B cell (primary cell): ENCODE measurements at regions not wholly inside any gene's neighbourhood (a gene's known extent, or its start where the extent isn't known, plus 50 kb on each side); places are given as distances from the start of the nearest gene placed in this dataset.

Source experiments
- ATAC-seq: fragments of 200-7000 bp; cut with Tn5 transposase; one replicate; pipeline ENCODE4 v1.10.0; 2021; ENCODE audit warnings: low read depth, mild to moderate bottlenecking, moderate number of reproducible peaks, moderate library complexity
- CTCF ChIA-PET: fragments of 350-600 bp; sonication (Branson Sonifier 250); formaldehyde crosslinking; loops from one replicate; lab custom pipeline; 2021; ENCODE audit warnings: antibody characterized with exemption, inconsistent platforms; lab: Charles Lee
- POLR2A ChIA-PET: fragments of 350-600 bp; sonication (Branson Sonifier 250); formaldehyde crosslinking; loops from one replicate; lab custom pipeline; 2021; ENCODE audit warnings: antibody characterized with exemption; lab: Charles Lee
- DNase-seq: peaks from one replicate; pipeline ENCODE4 v3.0.0; 2013
- H2AFZ ChIP-seq: 2 replicates; pipeline ENCODE4 v1.6.1; 2012; ENCODE audit warnings: mild to moderate bottlenecking, low read depth, low read length; ENCODE audit not compliant: insufficient read depth, poor library complexity, severe bottlenecking
- H3K27ac ChIP-seq, 2 donors: 1 replicate in 1 of 2; 2 replicates in 1 of 2; pipeline ENCODE4 v1.5.1; 2012 to 2013; ENCODE audit warnings: low read length in 2 of 2, mild to moderate bottlenecking in 2 of 2, moderate library complexity in 1 of 2
- H3K27me3 ChIP-seq, 4 experiments: fragments of 200-600 bp in 1 of 4; sonication (generic) in 1 of 4; replicated peaks in 1 of 4; 1 replicate in 2 of 4; 2 replicates in 2 of 4; pipeline versions ENCODE4 v1.6.1 to v1.7.0; 2013 to 2016; ENCODE audit warnings: low read length in 3 of 4, mild to moderate bottlenecking in 2 of 4, mixed read lengths in 1 of 4, moderate library complexity in 1 of 4; ENCODE audit not compliant: insufficient read depth in 4 of 4, control insufficient read depth in 3 of 4; ENCODE audit errors: control extremely low read depth in 1 of 4
- H3K36me3 ChIP-seq, 2 experiments: replicated peaks in 1 of 2; 1 replicate in 1 of 2; 2 replicates in 1 of 2; pipeline versions ENCODE4 v1.6.1 to v1.7.1; 2013; ENCODE audit warnings: low read length in 1 of 2; ENCODE audit not compliant: insufficient read depth in 2 of 2, control insufficient read depth in 1 of 2; ENCODE audit errors: control extremely low read depth in 1 of 2, extremely low read depth in 1 of 2
- H3K4me1 ChIP-seq, 2 donors: fragments of 200-600 bp in 1 of 2; sonication (generic) in 1 of 2; 1 replicate in 1 of 2; 2 replicates in 1 of 2; pipeline versions ENCODE4 v1.5.1 to v1.6.1; 2013 to 2017; ENCODE audit warnings: low read length in 2 of 2; ENCODE audit not compliant: control insufficient read depth in 2 of 2, insufficient read depth in 2 of 2
- H3K4me2 ChIP-seq: replicated peaks from 2 replicates; pipeline ENCODE3; 2012; ENCODE audit warnings: mild to moderate bottlenecking, low read depth, low read length; ENCODE audit not compliant: poor library complexity, severe bottlenecking
- H3K4me3 ChIP-seq, 5 experiments: fragments of 200-600 bp in 1 of 5; sonication (generic) in 1 of 5; 1 replicate in 3 of 5; 2 replicates in 2 of 5; pipeline versions ENCODE4 v1.5.1 to v1.7.0; 2011 to 2016; ENCODE audit warnings: low read length in 4 of 5, mild to moderate bottlenecking in 4 of 5, low read depth in 2 of 5, control low read depth in 1 of 5, moderate library complexity in 1 of 5; ENCODE audit not compliant: insufficient read depth in 1 of 5; ENCODE audit errors: control extremely low read depth in 1 of 5, extremely low read depth in 1 of 5
- H3K79me2 ChIP-seq: fragments of 200-600 bp; sonication (generic); one replicate; pipeline ENCODE4 v1.6.0; 2016; ENCODE audit warnings: low read length; ENCODE audit not compliant: control insufficient read depth, insufficient read depth
- H3K9ac ChIP-seq: fragments of 200-600 bp; sonication (generic); 2 replicates; pipeline ENCODE4 v1.6.1; 2017; ENCODE audit warnings: mild to moderate bottlenecking, low read length, moderate library complexity
- H3K9me3 ChIP-seq, 3 donors: one replicate each; pipeline versions ENCODE4 v1.6.1 to v1.7.1; 2013; ENCODE audit warnings: low read length in 2 of 3; ENCODE audit not compliant: control insufficient read depth in 2 of 3, insufficient read depth in 1 of 3; ENCODE audit errors: control extremely low read depth in 1 of 3
- H4K20me1 ChIP-seq: 2 replicates; pipeline ENCODE4 v1.6.0; 2012; ENCODE audit warnings: mild to moderate bottlenecking, low read length; ENCODE audit not compliant: insufficient read depth, control insufficient read depth, poor library complexity, severe bottlenecking
- H3K27ac Mint-ChIP-seq: one replicate; pipeline ENCODE4 v1.8.0; 2021; ENCODE audit warnings: mixed read lengths
- H3K27me3 Mint-ChIP-seq: one replicate; pipeline ENCODE4 v1.8.0; 2021; ENCODE audit warnings: mixed read lengths
- H3K4me1 Mint-ChIP-seq: one replicate; pipeline ENCODE4 v1.8.0; 2021; ENCODE audit warnings: mixed read lengths
- H3K4me3 Mint-ChIP-seq: one replicate; pipeline ENCODE4 v1.8.0; 2021; ENCODE audit warnings: mixed read lengths
- H3K9me3 Mint-ChIP-seq: one replicate; pipeline ENCODE4 v1.8.0; 2022; ENCODE audit warnings: mixed read lengths; ENCODE audit not compliant: insufficient read depth
- EZH2 ChIP-seq: IDR thresholded peaks from 2 replicates; pipeline ENCODE4 v1.6.1; 2012; ENCODE audit warnings: borderline replicate concordance, low read depth, mild to moderate bottlenecking, moderate library complexity, low read length; ENCODE audit not compliant: insufficient read depth, poor library complexity, severe bottlenecking
- intact Hi-C: fragments of 100-400 bp; cut with micrococcal nuclease; formaldehyde crosslinking; loops from one replicate; pipeline ENCODE4 v1.10.0; 2022
- TF ChIP-seq, protein P1 (sequence below): fragments of 200-600 bp; IDR thresholded peaks from one replicate; pipeline ENCODE4 v1.8.0; 2022; ENCODE audit warnings: antibody characterized with exemption, mild to moderate bottlenecking

DNA sequence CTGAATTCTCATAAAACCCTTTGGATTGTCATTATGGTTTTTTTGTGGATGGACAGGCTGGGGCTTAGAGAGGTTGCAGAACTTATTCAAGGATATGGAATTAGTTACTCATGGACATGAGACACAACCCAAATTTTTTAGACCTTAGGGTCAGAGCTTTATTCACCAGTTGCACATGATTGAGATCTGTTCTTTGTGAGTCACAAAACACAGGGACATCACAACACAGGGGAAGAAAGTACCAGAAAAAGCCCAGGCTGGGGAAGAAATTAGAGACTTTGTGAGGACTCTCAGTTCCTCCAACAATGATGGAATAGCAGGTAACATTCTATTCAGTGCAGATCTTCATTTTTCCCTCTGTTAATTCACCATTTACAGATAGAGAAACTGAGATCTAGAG is 602.4 kb upstream of the CPEB2 start:
- H3K4me2 ChIP-seq, result no peak overlapping the region
- H2AFZ ChIP-seq, result no peak overlapping the region
- Mint-ChIP-seq H3K27ac (no peak overlapping the region), H3K4me3 (no peak overlapping the region), H3K9me3 (peaks cover 15% of the 10 kb centered on the region), H3K4me1 (no peaks in the 10 kb centered on the region), H3K27me3 (no peaks in the 10 kb centered on the region)
- no peak for DNase-seq
- H3K4me3 ChIP-seq, result no peak overlapping the region
- H3K9me3 ChIP-seq, result peaks cover 4 to 19% (median 6%) of the 10 kb centered on the region in 3 donors
- H3K79me2 ChIP-seq, result no peaks in the 10 kb centered on the region
- ChIA-PET POLR2A (no interaction called here), CTCF (no interaction called here)
- H4K20me1 ChIP-seq, result no peaks in the 10 kb centered on the region
- H3K9ac ChIP-seq, result no peak overlapping the region
- no peak overlapping the region for H3K27ac ChIP-seq
- H3K36me3 ChIP-seq, result no peaks in the 10 kb centered on the region
- H3K27me3 ChIP-seq, result no peaks in the 10 kb centered on the region
- ATAC-seq, result no peak
- intact Hi-C loops, result no loop called here
- no peaks in the 10 kb centered on the region for H3K4me1 ChIP-seq
- TF ChIP-seq, protein P1, sequence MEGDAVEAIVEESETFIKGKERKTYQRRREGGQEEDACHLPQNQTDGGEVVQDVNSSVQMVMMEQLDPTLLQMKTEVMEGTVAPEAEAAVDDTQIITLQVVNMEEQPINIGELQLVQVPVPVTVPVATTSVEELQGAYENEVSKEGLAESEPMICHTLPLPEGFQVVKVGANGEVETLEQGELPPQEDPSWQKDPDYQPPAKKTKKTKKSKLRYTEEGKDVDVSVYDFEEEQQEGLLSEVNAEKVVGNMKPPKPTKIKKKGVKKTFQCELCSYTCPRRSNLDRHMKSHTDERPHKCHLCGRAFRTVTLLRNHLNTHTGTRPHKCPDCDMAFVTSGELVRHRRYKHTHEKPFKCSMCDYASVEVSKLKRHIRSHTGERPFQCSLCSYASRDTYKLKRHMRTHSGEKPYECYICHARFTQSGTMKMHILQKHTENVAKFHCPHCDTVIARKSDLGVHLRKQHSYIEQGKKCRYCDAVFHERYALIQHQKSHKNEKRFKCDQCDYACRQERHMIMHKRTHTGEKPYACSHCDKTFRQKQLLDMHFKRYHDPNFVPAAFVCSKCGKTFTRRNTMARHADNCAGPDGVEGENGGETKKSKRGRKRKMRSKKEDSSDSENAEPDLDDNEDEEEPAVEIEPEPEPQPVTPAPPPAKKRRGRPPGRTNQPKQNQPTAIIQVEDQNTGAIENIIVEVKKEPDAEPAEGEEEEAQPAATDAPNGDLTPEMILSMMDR, result no peak
- no peak for TF ChIP-seq EZH2

DNA sequence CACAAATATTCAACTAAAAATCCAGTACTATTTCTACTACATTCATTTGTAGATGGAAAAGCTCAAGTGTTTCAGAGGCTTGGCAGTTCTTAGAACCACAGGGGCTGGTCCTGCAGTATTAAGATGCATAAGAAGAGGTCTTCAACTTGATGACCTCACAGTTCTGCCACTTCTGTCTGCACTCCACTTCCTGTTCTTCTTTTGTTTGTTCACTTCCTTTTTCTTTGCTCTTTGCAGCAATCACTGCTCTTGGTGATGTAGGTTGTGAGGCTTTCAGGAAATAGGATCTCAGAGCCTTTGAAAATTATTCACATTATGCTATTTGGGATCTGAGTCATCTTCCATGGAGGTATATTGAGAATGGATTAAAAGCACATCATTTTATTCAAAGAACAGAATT is 602.0 kb upstream of the CPEB2 start:
- Histone ChIP-seq H3K4me2 (no peak overlapping the region), H3K27me3 (no peaks in the 10 kb centered on the region), H2AFZ (no peak overlapping the region), H4K20me1 (no peaks in the 10 kb centered on the region), H3K4me3 (no peak overlapping the region), H3K9me3 (peaks cover 4 to 19% (median 8%) of the 10 kb centered on the region in 3 donors), H3K27ac (no peak overlapping the region), H3K9ac (no peak overlapping the region), H3K4me1 (no peaks in the 10 kb centered on the region), H3K36me3 (no peaks in the 10 kb centered on the region), H3K79me2 (no peaks in the 10 kb centered on the region)
- TF ChIP-seq, protein P1, result no peak
- TF ChIP-seq EZH2, result no peak
- Mint-ChIP-seq H3K4me1 (no peaks in the 10 kb centered on the region), H3K27me3 (no peaks in the 10 kb centered on the region), H3K9me3 (peaks cover 15% of the 10 kb centered on the region), H3K4me3 (no peak overlapping the region), H3K27ac (no peak overlapping the region)
- ATAC-seq (no peak), DNase-seq (no peak)
- CTCF ChIA-PET, result no interaction called here
- intact Hi-C loops, result no loop called here
- POLR2A ChIA-PET, result no interaction called here
